Caco-2 (cell line): ENCODE measurements at regions not wholly inside any gene's neighbourhood (a gene's known extent, or its start where the extent isn't known, plus 50 kb on each side); places are given as distances from the start of the nearest gene placed in this dataset.

Source experiments
- BruUV-seq: library from RNA; stranded (reverse); fragments of 400-500 nt; replicated peaks from 2 replicates; lab custom pipeline; 2021; lab: Mats Ljungman, UMichigan
- CTCF ChIA-PET: fragments of 300-600 bp; sonication (Branson Sonifier 250); formaldehyde crosslinking; loops from one replicate; lab custom pipeline; 2022; ENCODE audit warnings: antibody characterized with exemption; lab: Charles Lee
- POLR2A ChIA-PET: fragments of 300-600 bp; sonication (Branson Sonifier 250); formaldehyde crosslinking; loops from one replicate; lab custom pipeline; 2022; ENCODE audit warnings: antibody characterized with exemption; lab: Charles Lee
- DNase-seq, 2 experiments: peaks; one replicate each; pipeline versions ENCODE4 v3.0.0 to v3.0.0-alpha.2; 2020 to 2022
- H3K27me3 ChIP-seq: replicated peaks from 2 replicates; pipeline ENCODE4 v1.6.0; 2011; ENCODE audit warnings: low read length; ENCODE audit not compliant: control insufficient read depth, insufficient read depth
- H3K36me3 ChIP-seq: 2 replicates; pipeline ENCODE4 v1.5.1; 2011; ENCODE audit warnings: low read length; ENCODE audit not compliant: control insufficient read depth, insufficient read depth
- H3K4me1 ChIP-seq: fragments of 250-450 bp; sonication (Bioruptor Pico); 2 replicates; pipeline ENCODE4 v1.5.1; 2020; ENCODE audit warnings: mild to moderate bottlenecking
- H3K4me3 ChIP-seq: 2 replicates; pipeline ENCODE4 v1.5.1; 2011; ENCODE audit warnings: low read depth, mild to moderate bottlenecking, control low read depth, low read length
- H3K9me3 ChIP-seq: fragments of 250-450 bp; sonication (Bioruptor Pico); 2 replicates; pipeline ENCODE4 v1.5.1; 2020; ENCODE audit warnings: mild to moderate bottlenecking, moderate library complexity
- H3K27ac Mint-ChIP-seq: one replicate; pipeline ENCODE4 v1.8.0; 2022; ENCODE audit warnings: mixed read lengths; ENCODE audit not compliant: unreplicated experiment
- H3K27me3 Mint-ChIP-seq: one replicate; pipeline ENCODE4 v1.8.0; 2022; ENCODE audit warnings: mixed read lengths; ENCODE audit not compliant: insufficient read depth, unreplicated experiment
- H3K36me3 Mint-ChIP-seq: one replicate; pipeline ENCODE4 v1.8.0; 2022; ENCODE audit warnings: mild to moderate bottlenecking, mixed read lengths; ENCODE audit not compliant: insufficient read depth, unreplicated experiment
- H3K4me1 Mint-ChIP-seq: one replicate; pipeline ENCODE4 v1.8.0; 2022; ENCODE audit warnings: low read depth, mixed read lengths; ENCODE audit not compliant: unreplicated experiment
- H3K4me3 Mint-ChIP-seq: one replicate; pipeline ENCODE4 v1.8.0; 2022; ENCODE audit warnings: mild to moderate bottlenecking, moderate library complexity, mixed read lengths; ENCODE audit not compliant: unreplicated experiment
- H3K9me3 Mint-ChIP-seq: one replicate; pipeline ENCODE4 v1.8.0; 2022; ENCODE audit warnings: mixed read lengths; ENCODE audit not compliant: unreplicated experiment
- CTCF ChIP-seq, 2 experiments: fragments of 200-600 bp in 1 of 2; IDR thresholded peaks; 1 replicate in 1 of 2; 2 replicates in 1 of 2; pipeline versions ENCODE4 v1.5.1 to v1.8.0; 2011 to 2022; ENCODE audit warnings: antibody characterized with exemption in 1 of 2, control low read depth in 1 of 2, inconsistent platforms in 1 of 2, low read depth in 1 of 2, low read length in 1 of 2, mild to moderate bottlenecking in 1 of 2, moderate library complexity in 1 of 2; ENCODE audit not compliant: insufficient read depth in 1 of 2, severe bottlenecking in 1 of 2, unreplicated experiment in 1 of 2
- intact Hi-C: fragments of 100-400 bp; cut with micrococcal nuclease; formaldehyde crosslinking; loops from one replicate; pipeline ENCODE4 v1.10.0; 2022; ENCODE audit not compliant: unreplicated experiment

- BruUV-seq: no TSS peak
- TF ChIP-seq CTCF (IDR thresholded peaks at IDR 0.05; ENCODE audit: insufficient read depth in 1 of 2, low read depth in 1 of 2, low read length in 1 of 2, severe bottlenecking in 1 of 2, unreplicated experiment in 1 of 2): no peak
- Mint-ChIP-seq H3K4me3 (no peak overlapping the region), H3K27ac (no peak overlapping the region), H3K27me3 (no peaks in the 10 kb centered on the region), H3K36me3 (no peaks in the 10 kb centered on the region), H3K4me1 (no peaks in the 10 kb centered on the region), H3K9me3 (no peaks in the 10 kb centered on the region)
- no peak for DNase-seq
- no peak overlapping the region for H3K4me3 ChIP-seq
- CTCF ChIA-PET: no interaction called here
- no peaks in the 10 kb centered on the region for H3K27me3 ChIP-seq
- intact Hi-C loops: no loop called here
- H3K36me3 ChIP-seq: no peaks in the 10 kb centered on the region
- H3K4me1 ChIP-seq: no peaks in the 10 kb centered on the region
- POLR2A ChIA-PET: no interaction called here
- H3K9me3 ChIP-seq: no peaks in the 10 kb centered on the region
Observed at GRCh38 chr12:83615152-83615551, 928.4 kb downstream of the TMTC2 start.

DNA sequence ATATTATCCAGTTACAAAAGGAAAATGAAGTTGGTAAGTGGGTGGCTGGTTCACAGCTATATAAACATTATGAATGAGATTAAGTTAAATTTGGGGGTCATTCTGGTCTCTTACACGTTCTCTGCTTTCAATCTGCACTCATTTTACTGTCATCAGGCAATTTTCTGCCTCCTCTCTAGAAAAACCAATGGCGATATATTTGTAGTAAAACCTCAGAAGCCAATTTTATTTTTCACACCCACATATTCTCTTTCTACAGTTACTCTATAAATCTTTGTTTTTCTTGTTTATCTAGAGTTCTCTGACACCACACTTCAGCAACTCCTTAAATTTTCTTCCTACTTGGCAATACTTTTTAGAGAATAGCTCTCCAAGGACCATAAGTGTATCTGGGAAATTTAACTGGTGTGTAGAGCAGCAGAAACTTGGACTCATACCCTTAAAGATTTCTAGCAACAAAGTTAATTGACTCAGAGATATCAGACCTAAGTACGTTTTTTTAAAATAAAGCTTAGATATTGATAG, 926.9 kb downstream of the TMTC2 start:
- no TSS peak for BruUV-seq
- no peaks in the 10 kb centered on the region for H3K27me3 Mint-ChIP-seq
- no peak for TF ChIP-seq CTCF (IDR thresholded peaks at IDR 0.05; ENCODE audit: insufficient read depth in 1 of 2, low read depth in 1 of 2, low read length in 1 of 2, severe bottlenecking in 1 of 2, unreplicated experiment in 1 of 2)
- ChIA-PET CTCF (no interaction called here), POLR2A (no interaction called here)
- H3K4me1 ChIP-seq: no peaks in the 10 kb centered on the region
- no peaks in the 10 kb centered on the region for H3K36me3 ChIP-seq
- no peaks in the 10 kb centered on the region for H3K4me1 Mint-ChIP-seq
- intact Hi-C loops: no loop called here
- H3K4me3 ChIP-seq: no peak overlapping the region
- no peaks in the 10 kb centered on the region for H3K36me3 Mint-ChIP-seq
- no peak for DNase-seq
- no peaks in the 10 kb centered on the region for H3K9me3 ChIP-seq
- H3K9me3 Mint-ChIP-seq: peaks cover under 1% of the 10 kb centered on the region
- no peaks in the 10 kb centered on the region for H3K27me3 ChIP-seq
- H3K4me3 Mint-ChIP-seq: no peak overlapping the region
- no peak overlapping the region for H3K27ac Mint-ChIP-seq

DNA sequence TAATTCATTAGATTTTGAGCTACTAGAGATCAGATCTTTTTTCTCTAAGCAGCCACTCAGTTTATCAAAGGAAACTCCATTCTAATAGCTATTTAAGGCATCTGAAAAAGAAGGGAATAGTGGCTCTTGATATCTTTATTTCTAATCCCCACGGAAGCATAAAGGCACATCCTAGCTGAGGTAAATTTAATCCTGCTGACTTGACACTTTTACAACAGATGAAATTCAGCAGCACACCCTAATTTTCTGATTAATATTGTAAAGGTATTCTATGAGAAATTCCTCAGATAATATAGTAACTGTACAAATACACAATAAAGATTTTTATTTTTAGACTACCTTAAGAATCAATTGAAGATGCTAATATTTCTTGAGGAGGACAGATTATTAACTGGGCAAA, 916.4 kb downstream of the TMTC2 start:
- H3K4me1 Mint-ChIP-seq: no peaks in the 10 kb centered on the region
- intact Hi-C loops: no loop called here
- CTCF ChIA-PET: no interaction called here

More for the DNA sequence above, 916.4 kb downstream of the TMTC2 start:
- Mint-ChIP-seq H3K36me3 (no peaks in the 10 kb centered on the region), H3K4me3 (no peak overlapping the region), H3K27me3 (no peaks in the 10 kb centered on the region), H3K27ac (no peak overlapping the region), H3K9me3 (peaks cover 17% of the 10 kb centered on the region)
- no peak overlapping the region for H3K4me3 ChIP-seq
- TF ChIP-seq CTCF (IDR thresholded peaks at IDR 0.05; ENCODE audit: insufficient read depth in 1 of 2, low read depth in 1 of 2, low read length in 1 of 2, severe bottlenecking in 1 of 2, unreplicated experiment in 1 of 2): no peak
- no peaks in the 10 kb centered on the region for H3K9me3 ChIP-seq
- POLR2A ChIA-PET: no interaction called here
- no peak for DNase-seq
- no TSS peak for BruUV-seq
- H3K36me3 ChIP-seq: no peaks in the 10 kb centered on the region
- H3K4me1 ChIP-seq: no peaks in the 10 kb centered on the region
- no peaks in the 10 kb centered on the region for H3K27me3 ChIP-seq
